Panc1 (cell line): ENCODE measurements at regions not wholly inside any gene's neighbourhood (a gene's known extent, or its start where the extent isn't known, plus 50 kb on each side); places are given as distances from the start of the nearest gene placed in this dataset.

Experiments used
- ATAC-seq: fragments of 200-7000 bp; cut with Tn5 transposase; 2 replicates; pipeline ENCODE4 v1.9.1; 2020; ENCODE audit warnings: mild to moderate bottlenecking, moderate library complexity
- BruUV-seq: library from RNA; stranded (reverse); fragments of 400-500 nt; replicated peaks from 2 replicates; lab custom pipeline; 2021; lab: Mats Ljungman, UMichigan
- CTCF ChIA-PET: fragments of 300-600 bp; sonication (Branson Sonifier 250); formaldehyde crosslinking; loops from one replicate; lab custom pipeline; 2022; ENCODE audit warnings: antibody characterized with exemption; lab: Charles Lee
- POLR2A ChIA-PET: fragments of 300-600 bp; sonication (Branson Sonifier 250); formaldehyde crosslinking; loops from one replicate; lab custom pipeline; 2022; ENCODE audit warnings: antibody characterized with exemption; lab: Charles Lee
- DNase-seq: peaks from one replicate; pipeline ENCODE4 v3.0.0-alpha.2; 2010; ENCODE audit warnings: low read depth, low spot score
- H3K27ac ChIP-seq: 2 replicates; pipeline ENCODE4 v1.5.1; 2011; ENCODE audit warnings: mild to moderate bottlenecking, low read length, inconsistent platforms
- H3K27me3 ChIP-seq: fragments of 200-500 bp; sonication (Bioruptor generic); 2 replicates; pipeline ENCODE4 v1.6.0; 2014; ENCODE audit warnings: low read length, inconsistent platforms; ENCODE audit not compliant: control insufficient read depth, insufficient read depth
- H3K36me3 ChIP-seq: fragments of 200-500 bp; sonication (Bioruptor generic); 2 replicates; pipeline ENCODE4 v1.5.1; 2014; ENCODE audit warnings: inconsistent platforms, mild to moderate bottlenecking, low read length, moderate library complexity; ENCODE audit not compliant: control insufficient read depth, insufficient read depth
- H3K4me1 ChIP-seq: 2 replicates; pipeline ENCODE4 v1.5.1; 2011; ENCODE audit warnings: inconsistent platforms, mild to moderate bottlenecking, low read length, moderate library complexity; ENCODE audit not compliant: control insufficient read depth, insufficient read depth
- H3K4me3 ChIP-seq, 2 experiments: 2 replicates each; pipeline ENCODE4 v1.5.1; 2011 to 2012; ENCODE audit warnings: low read depth in 2 of 2, low read length in 2 of 2, mild to moderate bottlenecking in 2 of 2, inconsistent platforms in 1 of 2, moderate library complexity in 1 of 2
- H3K9me3 ChIP-seq: fragments of 200-500 bp; sonication (Bioruptor generic); 2 replicates; pipeline ENCODE4 v1.5.1; 2014; ENCODE audit warnings: low read depth, mild to moderate bottlenecking, inconsistent platforms, low read length, moderate library complexity; ENCODE audit not compliant: control insufficient read depth, insufficient read depth
- CTCF ChIP-seq: fragments of 450-650 bp; IDR thresholded peaks from 2 replicates; pipeline ENCODE4 v1.5.1; 2017; ENCODE audit warnings: mild to moderate bottlenecking
- POLR2AphosphoS5 ChIP-seq: IDR thresholded peaks from 2 replicates; pipeline ENCODE4 v1.6.1; 2012; ENCODE audit warnings: mild to moderate bottlenecking, low read depth, low read length, moderate library complexity
- REST ChIP-seq, 2 experiments: IDR thresholded peaks; 2 replicates each; pipeline ENCODE4 v1.6.1; 2011 to 2012; ENCODE audit warnings: low read depth in 2 of 2, control low read depth in 1 of 2, low read length in 1 of 2, mild to moderate bottlenecking in 1 of 2, moderate library complexity in 1 of 2; ENCODE audit not compliant: insufficient read depth in 1 of 2
- SIN3A ChIP-seq: IDR thresholded peaks from 2 replicates; pipeline ENCODE4 v1.6.1; 2012; ENCODE audit warnings: low read depth, mild to moderate bottlenecking, low read length, moderate library complexity, borderline replicate concordance; ENCODE audit not compliant: insufficient read depth
- TCF7L2 ChIP-seq: IDR thresholded peaks from 2 replicates; pipeline ENCODE4 v1.6.1; 2011; ENCODE audit warnings: mild to moderate bottlenecking, low read depth, low read length, inconsistent platforms
- in situ Hi-C: cut with HindIII; loops from 2 replicates; pipeline ENCODE4 v1.10.0; 2016; ENCODE audit warnings: low sequenced_read_pairs, low pct_unique_long_range_greater_than_20kb
- intact Hi-C: fragments of 100-400 bp; cut with micrococcal nuclease; formaldehyde crosslinking; loops from one replicate; pipeline ENCODE4 v1.10.0; 2022; ENCODE audit not compliant: unreplicated experiment

GRCh38 chr15:35208353-35208752, 123.3 kb upstream of the NANOGP8 start:
- Histone ChIP-seq H3K9me3 (no peaks in the 10 kb centered on the region), H3K4me3 (no peak overlapping the region), H3K4me1 (no peaks in the 10 kb centered on the region), H3K36me3 (no peaks in the 10 kb centered on the region), H3K27me3 (no peaks in the 10 kb centered on the region), H3K27ac (no peak overlapping the region)
- ATAC-seq (no peak), DNase-seq (no peak)
- in situ Hi-C loops: no loop called here
- ChIA-PET CTCF (no interaction called here), POLR2A (no interaction called here)
- no TSS peak for BruUV-seq
- TF ChIP-seq SIN3A (no peak), REST (IDR thresholded peaks at IDR 0.05; ENCODE audit: insufficient read depth in 1 of 2, low read depth in 2 of 2, low read length in 1 of 2) (no peak), TCF7L2 (no peak), CTCF (no peak), POLR2AphosphoS5 (no peak)
- intact Hi-C loops: no loop called here

DNA sequence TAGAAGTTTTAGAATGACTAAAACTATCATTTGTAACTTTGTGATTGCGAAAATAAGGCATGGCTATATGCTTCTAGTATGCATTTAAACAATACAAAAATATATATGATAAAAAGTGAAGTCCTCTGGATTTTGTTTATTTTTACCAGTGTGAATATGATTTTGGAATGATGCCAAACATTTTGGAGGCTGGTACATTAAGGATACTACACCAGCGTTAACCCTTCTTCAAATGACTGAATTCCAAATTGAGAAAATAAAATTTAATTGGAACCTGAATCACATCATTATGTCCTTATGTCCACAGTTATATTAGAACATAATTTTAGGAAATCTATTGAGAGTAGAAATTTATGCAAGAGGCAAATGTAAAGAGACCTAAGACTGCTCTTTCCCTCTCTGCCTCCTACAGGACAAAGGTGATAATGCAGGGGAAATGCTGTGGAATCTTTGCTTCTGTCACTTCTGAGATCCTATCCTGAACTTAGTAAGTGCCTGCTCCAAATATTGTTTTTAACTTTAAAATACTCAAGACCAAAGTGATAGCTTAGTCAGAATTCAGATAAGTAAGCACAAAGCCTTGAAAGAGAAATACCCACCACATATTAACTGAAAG, 121.1 kb upstream of the NANOGP8 start:
- TF ChIP-seq CTCF: peak; percentile 57; the same call in 1 of the 2 replicates
- TF ChIP-seq POLR2AphosphoS5: no peak
- Histone ChIP-seq H3K4me1 (no peaks in the 10 kb centered on the region), H3K4me3 (no peak overlapping the region), H3K9me3 (no peaks in the 10 kb centered on the region), H3K27me3 (no peaks in the 10 kb centered on the region), H3K36me3 (no peaks in the 10 kb centered on the region), H3K27ac (no peak overlapping the region)
- in situ Hi-C loops: no loop called here
- CTCF ChIA-PET: no interaction called here
- POLR2A ChIA-PET: no interaction called here
- intact Hi-C loops: no loop called here
- BruUV-seq: no TSS peak
- DNase-seq: peak; percentile 4
- ATAC-seq: no peak
